H9 (cell line): ENCODE measurements at regions not wholly inside any gene's neighbourhood (a gene's known extent, or its start where the extent isn't known, plus 50 kb on each side); places are given as distances from the start of the nearest gene placed in this dataset.

Source experiments
- DNase-seq: peaks from one replicate; pipeline ENCODE4 v3.0.0-alpha.2; 2017
- H2AFZ ChIP-seq: one replicate; pipeline ENCODE4 v1.6.1; 2013; ENCODE audit warnings: mild to moderate bottlenecking, low read length, control low read depth, moderate library complexity
- H2AK5ac ChIP-seq: 2 replicates; pipeline ENCODE4 v1.6.1; 2013; ENCODE audit warnings: low read length, control low read depth, mixed read lengths; ENCODE audit not compliant: insufficient read length
- H2BK120ac ChIP-seq: one replicate; pipeline ENCODE4 v1.6.1; 2013; ENCODE audit warnings: low read depth, mild to moderate bottlenecking, low read length, control low read depth, inconsistent platforms; ENCODE audit not compliant: poor library complexity, severe bottlenecking
- H2BK12ac ChIP-seq: 2 replicates; pipeline ENCODE4 v1.6.1; 2013; ENCODE audit warnings: low read length, control low read depth, mixed read lengths, low read depth; ENCODE audit not compliant: insufficient read length
- H2BK15ac ChIP-seq: 2 replicates; pipeline ENCODE4 v1.6.1; 2013; ENCODE audit warnings: low read depth, low read length, control low read depth
- H2BK20ac ChIP-seq: one replicate; pipeline ENCODE4 v1.6.1; 2013; ENCODE audit warnings: low read depth, mild to moderate bottlenecking, low read length, control low read depth, inconsistent platforms; ENCODE audit not compliant: poor library complexity, severe bottlenecking
- H2BK5ac ChIP-seq: 2 replicates; pipeline ENCODE4 v1.6.1; 2013; ENCODE audit warnings: low read length, control low read depth, mixed read lengths; ENCODE audit not compliant: insufficient read length
- H3K14ac ChIP-seq: 2 replicates; pipeline ENCODE4 v1.6.1; 2013; ENCODE audit warnings: low read length, control low read depth; ENCODE audit not compliant: insufficient read depth
- H3K18ac ChIP-seq: 2 replicates; pipeline ENCODE4 v1.6.1; 2013; ENCODE audit warnings: low read depth, mild to moderate bottlenecking, mixed read lengths, low read length, control low read depth; ENCODE audit not compliant: insufficient read length
- H3K23ac ChIP-seq: 2 replicates; pipeline ENCODE4 v1.6.1; 2013; ENCODE audit warnings: low read length, control low read depth, mixed read lengths, low read depth; ENCODE audit not compliant: insufficient read length
- H3K23me2 ChIP-seq: 2 replicates; pipeline ENCODE4 v1.6.1; 2013; ENCODE audit warnings: low read depth, mild to moderate bottlenecking, mixed read lengths, low read length, control low read depth; ENCODE audit not compliant: insufficient read length, poor library complexity, severe bottlenecking
- H3K27ac ChIP-seq: 2 replicates; pipeline ENCODE4 v1.5.1; 2013; ENCODE audit warnings: low read length, control low read depth, mixed read lengths, low read depth; ENCODE audit not compliant: insufficient read length
- H3K27me3 ChIP-seq: 2 replicates; pipeline ENCODE4 v1.6.1; 2013; ENCODE audit warnings: low read length, control low read depth, inconsistent platforms; ENCODE audit not compliant: insufficient read depth
- H3K4ac ChIP-seq: 2 replicates; pipeline ENCODE4 v1.6.1; 2013; ENCODE audit warnings: low read depth, mild to moderate bottlenecking, control low read depth, inconsistent platforms, low read length, moderate library complexity
- H3K4me1 ChIP-seq: 2 replicates; pipeline ENCODE4 v1.6.1; 2013; ENCODE audit warnings: low read length, control low read depth, inconsistent platforms; ENCODE audit not compliant: insufficient read depth
- H3K4me2 ChIP-seq: 2 replicates; pipeline ENCODE4 v1.6.1; 2013; ENCODE audit warnings: low read length, control low read depth, mixed read lengths; ENCODE audit not compliant: insufficient read length, insufficient read depth
- H3K56ac ChIP-seq: 2 replicates; pipeline ENCODE4 v1.6.1; 2013; ENCODE audit warnings: low read depth, mild to moderate bottlenecking, mixed read lengths, low read length, control low read depth; ENCODE audit not compliant: insufficient read length
- H3K79me1 ChIP-seq: 2 replicates; pipeline ENCODE4 v1.6.1; 2013; ENCODE audit warnings: low read depth, mild to moderate bottlenecking, moderate library complexity, low read length, control low read depth, inconsistent platforms; ENCODE audit not compliant: insufficient read depth, poor library complexity, severe bottlenecking
- H3K79me2 ChIP-seq: 2 replicates; pipeline ENCODE4 v1.6.1; 2013; ENCODE audit warnings: low read length, control low read depth, inconsistent platforms; ENCODE audit not compliant: insufficient read depth
- H3K9ac ChIP-seq: 2 replicates; pipeline ENCODE4 v1.6.1; 2013; ENCODE audit warnings: low read length, control low read depth, mixed read lengths; ENCODE audit not compliant: insufficient read length; ENCODE audit errors: extremely low read depth
- H3K9me3 ChIP-seq: one replicate; pipeline ENCODE4 v1.6.1; 2013; ENCODE audit warnings: low read depth, low read length, inconsistent platforms; ENCODE audit not compliant: control insufficient read depth
- H3T11ph ChIP-seq: one replicate; pipeline ENCODE4 v1.6.1; 2013; ENCODE audit warnings: mild to moderate bottlenecking, low read length, control low read depth, inconsistent platforms
- H4K20me1 ChIP-seq: one replicate; pipeline ENCODE4 v1.6.1; 2013; ENCODE audit not compliant: control insufficient read depth, insufficient read length, insufficient read depth
- H4K5ac ChIP-seq: 2 replicates; pipeline ENCODE4 v1.6.1; 2013; ENCODE audit warnings: low read depth, mild to moderate bottlenecking, mixed read lengths, low read length, control low read depth; ENCODE audit not compliant: insufficient read length
- H4K8ac ChIP-seq: replicated peaks from 2 replicates; pipeline ENCODE4 v1.6.1; 2013; ENCODE audit warnings: low read length, control low read depth, mixed read lengths, low read depth; ENCODE audit not compliant: insufficient read length
- H4K91ac ChIP-seq: 2 replicates; pipeline ENCODE4 v1.6.1; 2013; ENCODE audit warnings: low read depth, mild to moderate bottlenecking, moderate library complexity, mixed read lengths, low read length, control low read depth; ENCODE audit not compliant: insufficient read length
- H3K27ac Mint-ChIP-seq, 3 experiments: 2 replicates in 2 of 3; 3 replicates in 1 of 3; pipeline ENCODE4 v1.8.0; 2020 to 2021; ENCODE audit warnings: mixed read lengths in 3 of 3, mild to moderate bottlenecking in 1 of 3, moderate library complexity in 1 of 3
- H3K27me3 Mint-ChIP-seq: 2 replicates; pipeline ENCODE4 v1.8.0; 2021; ENCODE audit warnings: low read depth, mild to moderate bottlenecking, moderate library complexity, mixed read lengths
- H3K36me3 Mint-ChIP-seq, 3 experiments: 2 replicates in 2 of 3; 3 replicates in 1 of 3; pipeline ENCODE4 v1.8.0; 2020 to 2021; ENCODE audit warnings: low read depth in 3 of 3, mixed read lengths in 3 of 3; ENCODE audit not compliant: insufficient read depth in 1 of 3
- H3K4me1 Mint-ChIP-seq, 2 experiments: 2 replicates each; pipeline ENCODE4 v1.8.0; 2020; ENCODE audit warnings: mixed read lengths in 2 of 2
- H3K4me3 Mint-ChIP-seq, 2 experiments: 2 replicates in 1 of 2; 3 replicates in 1 of 2; pipeline ENCODE4 v1.8.0; 2020 to 2021; ENCODE audit warnings: mild to moderate bottlenecking in 2 of 2, mixed read lengths in 2 of 2, moderate library complexity in 1 of 2
- H3K9me3 Mint-ChIP-seq, 2 experiments: 2 replicates in 1 of 2; 3 replicates in 1 of 2; pipeline ENCODE4 v1.8.0; 2020; ENCODE audit warnings: mild to moderate bottlenecking in 2 of 2, mixed read lengths in 2 of 2, moderate library complexity in 1 of 2
- WGBS: extraction: QIAGEN DNeasy Blood & Tissue Kit; methylation state at CpG from one replicate; pipeline ENCODE4 v1.1.7; 2013; ENCODE audit warnings: missing lambda C conversion rate, low lambda C conversion rate, mixed read lengths; ENCODE audit not compliant: insufficient read length; ENCODE audit errors: extremely low coverage; 5-methylcytosine and 5-hydroxymethylcytosine counted together
- TF ChIP-seq, protein P1 (sequence below): fragments of 200-600 bp; sonication (generic); conservative IDR thresholded peaks from 3 replicates; pipeline ENCODE4 v1.8.0; 2021; ENCODE audit warnings: antibody characterized with exemption, mild to moderate bottlenecking

DNA sequence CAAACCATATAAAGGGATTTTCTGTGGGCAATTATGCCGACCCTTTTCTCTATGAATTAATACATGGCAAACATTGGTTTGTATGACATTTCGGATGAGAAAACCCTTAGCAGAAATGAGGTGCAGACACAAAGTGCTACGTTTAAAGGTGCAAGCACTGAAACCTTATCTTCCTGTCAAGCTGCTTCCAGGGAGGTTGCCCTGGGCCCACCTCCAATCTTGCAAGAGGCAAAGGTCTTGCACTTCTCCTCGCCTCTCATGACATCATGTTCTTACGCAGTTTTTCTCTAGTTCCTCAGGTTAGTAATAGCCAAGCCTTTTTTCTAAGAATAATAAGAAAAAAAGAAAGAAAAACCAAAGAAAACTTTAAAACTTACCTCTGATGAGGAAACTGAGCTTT lies 220.1 kb downstream of the DHX15 start:
- H3K27ac Mint-ChIP-seq: no peak overlapping the region
- no peaks in the 10 kb centered on the region for H3K79me1 ChIP-seq

More for the DNA sequence above, 220.1 kb downstream of the DHX15 start:
- Mint-ChIP-seq H3K9me3 (no peaks in the 10 kb centered on the region), H3K4me1 (peaks cover 0 to 6% of the 10 kb centered on the region in 2 experiments; a peak in 2 of 4 replicates), H3K27me3 (peaks cover 5% of the 10 kb centered on the region), H3K36me3 (no peaks in the 10 kb centered on the region), H3K4me3 (no peak overlapping the region)
- no peak for DNase-seq
- H3K9me3 ChIP-seq: no peaks in the 10 kb centered on the region
- H2AK5ac ChIP-seq: no peak overlapping the region
- no peak overlapping the region for H4K5ac ChIP-seq
- no peak overlapping the region for H3K18ac ChIP-seq
- no peak overlapping the region for H3K4me2 ChIP-seq
- no peak overlapping the region for H3K14ac ChIP-seq
- H3K23ac ChIP-seq: no peak overlapping the region
- no peaks in the 10 kb centered on the region for H3K4me1 ChIP-seq
- TF ChIP-seq, protein P1, sequence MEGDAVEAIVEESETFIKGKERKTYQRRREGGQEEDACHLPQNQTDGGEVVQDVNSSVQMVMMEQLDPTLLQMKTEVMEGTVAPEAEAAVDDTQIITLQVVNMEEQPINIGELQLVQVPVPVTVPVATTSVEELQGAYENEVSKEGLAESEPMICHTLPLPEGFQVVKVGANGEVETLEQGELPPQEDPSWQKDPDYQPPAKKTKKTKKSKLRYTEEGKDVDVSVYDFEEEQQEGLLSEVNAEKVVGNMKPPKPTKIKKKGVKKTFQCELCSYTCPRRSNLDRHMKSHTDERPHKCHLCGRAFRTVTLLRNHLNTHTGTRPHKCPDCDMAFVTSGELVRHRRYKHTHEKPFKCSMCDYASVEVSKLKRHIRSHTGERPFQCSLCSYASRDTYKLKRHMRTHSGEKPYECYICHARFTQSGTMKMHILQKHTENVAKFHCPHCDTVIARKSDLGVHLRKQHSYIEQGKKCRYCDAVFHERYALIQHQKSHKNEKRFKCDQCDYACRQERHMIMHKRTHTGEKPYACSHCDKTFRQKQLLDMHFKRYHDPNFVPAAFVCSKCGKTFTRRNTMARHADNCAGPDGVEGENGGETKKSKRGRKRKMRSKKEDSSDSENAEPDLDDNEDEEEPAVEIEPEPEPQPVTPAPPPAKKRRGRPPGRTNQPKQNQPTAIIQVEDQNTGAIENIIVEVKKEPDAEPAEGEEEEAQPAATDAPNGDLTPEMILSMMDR: no peak
- no peak overlapping the region for H3K56ac ChIP-seq
- no peak overlapping the region for H2BK120ac ChIP-seq
- no peak overlapping the region for H3T11ph ChIP-seq
- H3K79me2 ChIP-seq: no peaks in the 10 kb centered on the region
- no peak overlapping the region for H4K8ac ChIP-seq
- no peak overlapping the region for H2BK20ac ChIP-seq
- no peaks in the 10 kb centered on the region for H3K23me2 ChIP-seq
- WGBS: no CpG with 5 or more reads among the region's 5 CpGs
- no peak overlapping the region for H4K91ac ChIP-seq
- no peak overlapping the region for H2BK15ac ChIP-seq
- no peaks in the 10 kb centered on the region for H4K20me1 ChIP-seq
- H3K27me3 ChIP-seq: no peaks in the 10 kb centered on the region; the same call in 1 of the 2 replicates
- H3K9ac ChIP-seq: no peak overlapping the region
- no peak overlapping the region for H2AFZ ChIP-seq
- H2BK5ac ChIP-seq: no peak overlapping the region
- no peak overlapping the region for H3K4ac ChIP-seq
- no peak overlapping the region for H3K27ac ChIP-seq
- no peak overlapping the region for H2BK12ac ChIP-seq
